ENCODE measurements at regions not wholly inside any gene's neighbourhood (a gene's known extent, or its start where the extent isn't known, plus 50 kb on each side); places are given as distances from the start of the nearest gene placed in this dataset.

DNA sequence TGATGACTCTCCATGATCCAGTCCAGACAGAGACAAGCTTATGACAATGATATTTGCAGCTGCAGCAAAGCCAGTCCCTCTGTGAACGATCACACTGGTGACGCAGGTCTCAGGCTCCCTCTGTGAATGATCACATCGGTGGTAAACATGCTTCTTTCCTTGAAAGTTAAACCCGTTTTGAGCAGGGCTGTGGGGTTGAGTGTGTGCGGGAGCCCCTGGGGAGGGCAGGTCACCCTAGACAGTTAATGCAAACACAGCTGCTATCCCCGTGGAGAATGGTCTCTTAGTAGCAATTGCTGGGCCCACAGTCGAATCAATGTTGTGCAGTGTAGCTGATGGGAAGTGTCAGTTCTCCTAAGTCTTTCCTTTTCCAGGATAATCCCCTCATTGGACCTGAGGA, 71.0 kb upstream of the KIRREL3 start:
- dilution Hi-C loops (cut with MboI; ENCODE audit: extremely low pct_ligation_motif_present, low sequenced_read_pairs): no loop called here
- H3K27me3 ChIP-seq (ENCODE audit: control insufficient read depth in 2 of 2, insufficient read depth in 2 of 2, low read length in 2 of 2): no peaks in the 10 kb centered on the region
- CTCF ChIA-PET: no interaction called here

GRCh38 chr11:127070808-127071207, 70.2 kb upstream of the KIRREL3 start:
- no peaks in the 10 kb centered on the region for H3K9me3 ChIP-seq (replicated peaks; ENCODE audit: control insufficient read depth, insufficient read depth, low read length)
- ChIA-PET POLR2A (no interaction called here), CTCF (no interaction called here)
- H3K9me1 ChIP-seq (replicated peaks; ENCODE audit: control insufficient read depth, extremely low read depth, insufficient read depth, low read length): no peaks in the 10 kb centered on the region
- no peak overlapping the region for H3K4me3 ChIP-seq (replicated peaks in 1 of 3; ENCODE audit: insufficient read depth in 1 of 3, low read depth in 1 of 3, low read length in 3 of 3)
- H2AFZ ChIP-seq (ENCODE audit: low read depth, low read length): no peak overlapping the region
- BruUV-seq (replicated peaks): no TSS peak
- H3K36me3 ChIP-seq (ENCODE audit: control insufficient read depth in 2 of 2, extremely low read depth in 1 of 2, insufficient read depth in 2 of 2, low read length in 2 of 2): no peaks in the 10 kb centered on the region
- H3K4me1 ChIP-seq (ENCODE audit: control insufficient read depth, extremely low read depth, insufficient read depth, low read length): no peaks in the 10 kb centered on the region
- no peaks in the 10 kb centered on the region for H3K79me2 ChIP-seq (ENCODE audit: control insufficient read depth, insufficient read depth, low read length)
- dilution Hi-C loops (cut with MboI; ENCODE audit: extremely low pct_ligation_motif_present, low sequenced_read_pairs) (no loop called here), intact Hi-C loops (cut with micrococcal nuclease) (no loop called here)
- H3K9ac ChIP-seq (replicated peaks; ENCODE audit: extremely low read depth, insufficient read depth, low read length): no peak overlapping the region
- DNase-seq (ENCODE audit: low read depth, low spot score): no peak
- H3K4me2 ChIP-seq (ENCODE audit: insufficient read depth, low read length): no peak overlapping the region
- no peak overlapping the region for H3K27ac ChIP-seq (ENCODE audit: insufficient read depth, low read depth, low read length)
- FAIRE-seq: no peak
- H4K20me1 ChIP-seq (replicated peaks; ENCODE audit: control insufficient read depth, extremely low read depth, insufficient read depth, low read length): no peaks in the 10 kb centered on the region
- no peak for TF ChIP-seq FOS (IDR thresholded peaks at IDR 0.05; ENCODE audit: borderline replicate concordance, insufficient read depth, low read length)
- TF ChIP-seq MYC (IDR thresholded peaks at IDR 0.05; ENCODE audit: low read depth, low read length): no peak
- TF ChIP-seq, protein P1, sequence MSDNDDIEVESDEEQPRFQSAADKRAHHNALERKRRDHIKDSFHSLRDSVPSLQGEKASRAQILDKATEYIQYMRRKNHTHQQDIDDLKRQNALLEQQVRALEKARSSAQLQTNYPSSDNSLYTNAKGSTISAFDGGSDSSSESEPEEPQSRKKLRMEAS (IDR thresholded peaks at IDR 0.05; ENCODE audit: insufficient read depth, insufficient read length): no peak
- TF ChIP-seq GATA2 (IDR thresholded peaks at IDR 0.05; ENCODE audit: insufficient read depth, insufficient read length, low read depth, low read length): no peak
- no peak for TF ChIP-seq JUN (IDR thresholded peaks at IDR 0.05; ENCODE audit: borderline replicate concordance, insufficient read depth, insufficient read length, low read depth)
- no peak for TF ChIP-seq POLR2AphosphoS5 (IDR thresholded peaks at IDR 0.05; ENCODE audit: insufficient read depth, low read depth, low read length)
- TF ChIP-seq EZH2 (IDR thresholded peaks at IDR 0.05; ENCODE audit: borderline replicate concordance, low read depth, low read length, severe bottlenecking): no peak
- TF ChIP-seq CTCF (IDR thresholded peaks at IDR 0.05; ENCODE audit: extremely low read depth in 1 of 2, insufficient read depth in 1 of 2, low read depth in 1 of 2, low read length in 2 of 2): no peak
- TF ChIP-seq POLR2A (IDR thresholded peaks at IDR 0.05; ENCODE audit: low read depth, low read length): no peak
- no peaks in the 10 kb centered on the region for H3K27me3 ChIP-seq (ENCODE audit: control insufficient read depth in 2 of 2, insufficient read depth in 2 of 2, low read length in 2 of 2)

More for the DNA sequence above, 71.0 kb upstream of the KIRREL3 start:
- Histone ChIP-seq H3K36me3 (ENCODE audit: control insufficient read depth in 2 of 2, extremely low read depth in 1 of 2, insufficient read depth in 2 of 2, low read length in 2 of 2) (no peaks in the 10 kb centered on the region), H3K27ac (ENCODE audit: insufficient read depth, low read depth, low read length) (no peak overlapping the region), H3K9me3 (replicated peaks; ENCODE audit: control insufficient read depth, insufficient read depth, low read length) (no peaks in the 10 kb centered on the region), H4K20me1 (replicated peaks; ENCODE audit: control insufficient read depth, extremely low read depth, insufficient read depth, low read length) (no peaks in the 10 kb centered on the region), H3K79me2 (ENCODE audit: control insufficient read depth, insufficient read depth, low read length) (no peaks in the 10 kb centered on the region), H3K4me3 (replicated peaks in 1 of 3; ENCODE audit: insufficient read depth in 1 of 3, low read depth in 1 of 3, low read length in 3 of 3) (no peak overlapping the region), H3K4me1 (ENCODE audit: control insufficient read depth, extremely low read depth, insufficient read depth, low read length) (no peaks in the 10 kb centered on the region), H2AFZ (ENCODE audit: low read depth, low read length) (no peak overlapping the region), H3K4me2 (ENCODE audit: insufficient read depth, low read length) (no peak overlapping the region), H3K9ac (replicated peaks; ENCODE audit: extremely low read depth, insufficient read depth, low read length) (no peak overlapping the region), H3K9me1 (replicated peaks; ENCODE audit: control insufficient read depth, extremely low read depth, insufficient read depth, low read length) (no peaks in the 10 kb centered on the region)
- BruUV-seq (replicated peaks): no TSS peak
- no peak for TF ChIP-seq POLR2AphosphoS5 (IDR thresholded peaks at IDR 0.05; ENCODE audit: insufficient read depth, low read depth, low read length)
- TF ChIP-seq JUN (IDR thresholded peaks at IDR 0.05; ENCODE audit: borderline replicate concordance, insufficient read depth, insufficient read length, low read depth): no peak
- TF ChIP-seq FOS (IDR thresholded peaks at IDR 0.05; ENCODE audit: borderline replicate concordance, insufficient read depth, low read length): no peak
- TF ChIP-seq MYC (IDR thresholded peaks at IDR 0.05; ENCODE audit: low read depth, low read length): no peak
- TF ChIP-seq CTCF (IDR thresholded peaks at IDR 0.05; ENCODE audit: extremely low read depth in 1 of 2, insufficient read depth in 1 of 2, low read depth in 1 of 2, low read length in 2 of 2): no peak
- DNase-seq (ENCODE audit: low read depth, low spot score) (no peak), FAIRE-seq (no peak)
- intact Hi-C loops (cut with micrococcal nuclease): no loop called here
- POLR2A ChIA-PET: no interaction called here

Data from endothelial cell of umbilical vein (primary cell).